DOHH2 (cell line): ENCODE measurements at regions not wholly inside any gene's neighbourhood (a gene's known extent, or its start where the extent isn't known, plus 50 kb on each side); places are given as distances from the start of the nearest gene placed in this dataset.

Experiments
- CTCF ChIP-seq: fragments of 200-600 bp; sonication (generic); IDR thresholded peaks from one replicate; pipeline ENCODE4 v1.5.1; 2014; ENCODE audit warnings: antibody characterized with exemption, mild to moderate bottlenecking, low read depth, low read length; ENCODE audit not compliant: poor library complexity, severe bottlenecking
- EZH2phosphoT487 ChIP-seq: fragments of 200-600 bp; sonication (generic); IDR thresholded peaks from 2 replicates; pipeline ENCODE4 v1.6.1; 2017; ENCODE audit warnings: borderline replicate concordance, mild to moderate bottlenecking, antibody characterized with exemption, low read length, moderate library complexity, mixed read lengths

DNA sequence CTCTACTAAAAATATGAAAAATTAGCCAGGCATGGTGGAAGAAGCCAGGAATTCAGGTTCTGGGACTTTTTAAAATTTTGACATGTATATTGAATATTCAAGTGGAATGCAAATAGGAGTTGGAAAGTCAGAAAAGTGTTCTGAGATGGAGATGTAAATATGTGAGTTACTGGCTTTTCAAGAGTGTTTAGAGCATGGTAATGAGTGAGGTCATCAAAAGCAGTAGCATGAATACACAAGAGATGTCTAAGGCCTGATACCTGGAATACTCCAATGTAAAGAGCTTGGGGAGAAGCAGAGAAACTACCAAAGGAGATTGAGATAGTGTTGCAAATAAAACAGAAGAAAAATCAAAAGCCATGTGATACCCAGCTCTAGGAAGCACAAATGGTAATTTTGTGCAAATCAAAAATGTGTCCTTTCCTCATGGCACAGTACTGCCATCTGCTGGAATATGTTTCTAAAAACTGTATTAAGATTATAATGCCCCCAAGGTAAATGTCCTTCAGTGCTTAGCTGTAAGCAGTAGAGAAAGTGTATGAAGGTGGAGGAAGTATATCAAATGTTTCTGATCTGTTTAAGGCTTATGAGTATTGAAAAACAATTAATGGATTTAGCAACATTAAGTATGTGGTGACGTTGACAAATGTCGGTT, 908.4 kb downstream of the KCNJ18 start:
- TF ChIP-seq CTCF, result peak; percentile 38
- TF ChIP-seq EZH2phosphoT487, result no peak
